Adrenal gland (tissue), 5 donors: ENCODE measurements at regions not wholly inside any gene's neighbourhood (a gene's known extent, or its start where the extent isn't known, plus 50 kb on each side); places are given as distances from the start of the nearest gene placed in this dataset.

Experiments used
- CTCF ChIP-seq, 6 experiments: fragments of 450-650 bp in 4 of 6; fragments of 200-600 bp in 2 of 6; sonication (generic) in 1 of 6; IDR thresholded peaks; 1 replicate in 5 of 6; 2 replicates in 1 of 6; pipeline versions ENCODE4 v1.5.1 to v1.8.0; 2016 to 2021; ENCODE audit warnings: antibody characterized with exemption in 6 of 6, mild to moderate bottlenecking in 2 of 6, moderate library complexity in 1 of 6
- POLR2A ChIP-seq, 2 donors: fragments of 450-650 bp; IDR thresholded peaks; one replicate each; pipeline ENCODE4 v1.6.1; 2017; ENCODE audit warnings: antibody characterized with exemption in 2 of 2, mild to moderate bottlenecking in 2 of 2, moderate library complexity in 1 of 2
- donor health status: DM: no; HTN: no; CAD: no.

GRCh38 chr2:234666911-234667310 lies 170.0 kb upstream of the ARL4C start:
- TF ChIP-seq CTCF (IDR thresholded peaks at IDR 0.05) (no peak), POLR2A (IDR thresholded peaks at IDR 0.05) (no peak)
